ENCODE measurements at regions not wholly inside any gene's neighbourhood (a gene's known extent, or its start where the extent isn't known, plus 50 kb on each side); places are given as distances from the start of the nearest gene placed in this dataset. TPM values are rescaled to one million over a fixed set of nuclear protein-coding genes. Genes with fewer than 3 reads are reported as not detected.
A peak's percentile ranks its signal among the peaks of the same experiment; 100 is the strongest.

GRCh38 chr5:163381832-163382231 lies 55.6 kb upstream of the CCNG1 start:
- no peaks in the 10 kb centered on the region for H3K4me1 ChIP-seq (ENCODE audit: control insufficient read depth, insufficient read depth, low read length)
- no peak for DNase-seq (ENCODE audit: low read depth in 4 of 6, low spot score in 6 of 6)
- no peak overlapping the region for H3K27ac ChIP-seq (ENCODE audit: low read depth, low read length)
- no peaks in the 10 kb centered on the region for H3K27me3 ChIP-seq (ENCODE audit: control insufficient read depth, insufficient read depth, low read length)
- no peak overlapping the region for H3K4me3 ChIP-seq (ENCODE audit: low read depth, low read length)
- WGBS (ENCODE audit: insufficient coverage) = no CpG with 5 or more reads among the region's 3 CpGs
- H3K9me3 ChIP-seq (ENCODE audit: control insufficient read depth, insufficient read depth, low read length) = no peaks in the 10 kb centered on the region
- no peaks in the 10 kb centered on the region for H3K36me3 ChIP-seq (ENCODE audit: control insufficient read depth, insufficient read depth, low read length)

- H3K27ac ChIP-seq (ENCODE audit: low read depth, low read length) = no peak overlapping the region
- WGBS (ENCODE audit: insufficient coverage) = 95% methylated on average over 2 of the region's 3 CpGs
- no peaks in the 10 kb centered on the region for H3K36me3 ChIP-seq (ENCODE audit: control insufficient read depth, insufficient read depth, low read length)
- H3K9me3 ChIP-seq (ENCODE audit: control insufficient read depth, insufficient read depth, low read length) = no peaks in the 10 kb centered on the region
- no peaks in the 10 kb centered on the region for H3K4me1 ChIP-seq (ENCODE audit: control insufficient read depth, insufficient read depth, low read length)
- H3K27me3 ChIP-seq (ENCODE audit: control insufficient read depth, insufficient read depth, low read length) = no peaks in the 10 kb centered on the region
- H3K4me3 ChIP-seq (ENCODE audit: low read depth, low read length) = no peak overlapping the region
- DNase-seq (ENCODE audit: low read depth in 4 of 6, low spot score in 6 of 6) = no peak
Observed at GRCh38 chr5:163383754-163384153, 53.6 kb upstream of the CCNG1 start.

GRCh38 chr5:163384669-163385068 lies 52.7 kb upstream of the CCNG1 start:
- no peak overlapping the region for H3K27ac ChIP-seq (ENCODE audit: low read depth, low read length)
- DNase-seq (ENCODE audit: low read depth in 4 of 6, low spot score in 6 of 6) = no peak
- H3K27me3 ChIP-seq (ENCODE audit: control insufficient read depth, insufficient read depth, low read length) = no peaks in the 10 kb centered on the region
- no CpG with 5 or more reads among the region's 4 CpGs for WGBS (ENCODE audit: insufficient coverage)
- no peak overlapping the region for H3K4me3 ChIP-seq (ENCODE audit: low read depth, low read length)
- no peaks in the 10 kb centered on the region for H3K36me3 ChIP-seq (ENCODE audit: control insufficient read depth, insufficient read depth, low read length)
- H3K9me3 ChIP-seq (ENCODE audit: control insufficient read depth, insufficient read depth, low read length) = no peaks in the 10 kb centered on the region
- H3K4me1 ChIP-seq (ENCODE audit: control insufficient read depth, insufficient read depth, low read length) = no peaks in the 10 kb centered on the region

GRCh38 chr5:163385271-163385670 lies 52.1 kb upstream of the CCNG1 start:
- 55% methylated on average over 2 of the region's 5 CpGs for WGBS (ENCODE audit: insufficient coverage)
- Histone ChIP-seq H3K9me3 (ENCODE audit: control insufficient read depth, insufficient read depth, low read length) (no peaks in the 10 kb centered on the region), H3K4me1 (ENCODE audit: control insufficient read depth, insufficient read depth, low read length) (no peaks in the 10 kb centered on the region), H3K27ac (ENCODE audit: low read depth, low read length) (no peak overlapping the region), H3K36me3 (ENCODE audit: control insufficient read depth, insufficient read depth, low read length) (no peaks in the 10 kb centered on the region), H3K27me3 (ENCODE audit: control insufficient read depth, insufficient read depth, low read length) (no peaks in the 10 kb centered on the region), H3K4me3 (ENCODE audit: low read depth, low read length) (no peak overlapping the region)
- DNase-seq (ENCODE audit: low read depth in 4 of 6, low spot score in 6 of 6) = peak in 1 of 6 donors; percentile 75

GRCh38 chr5:163385824-163386223 lies 51.6 kb upstream of the CCNG1 start:
- no peak for DNase-seq (ENCODE audit: low read depth in 4 of 6, low spot score in 6 of 6)
- Histone ChIP-seq H3K27ac (ENCODE audit: low read depth, low read length) (no peak overlapping the region), H3K9me3 (ENCODE audit: control insufficient read depth, insufficient read depth, low read length) (no peaks in the 10 kb centered on the region), H3K36me3 (ENCODE audit: control insufficient read depth, insufficient read depth, low read length) (no peaks in the 10 kb centered on the region), H3K27me3 (ENCODE audit: control insufficient read depth, insufficient read depth, low read length) (no peaks in the 10 kb centered on the region), H3K4me3 (ENCODE audit: low read depth, low read length) (no peak overlapping the region), H3K4me1 (ENCODE audit: control insufficient read depth, insufficient read depth, low read length) (no peaks in the 10 kb centered on the region)
- no CpG with 5 or more reads among the region's 1 CpG for WGBS (ENCODE audit: insufficient coverage)

GRCh38 chr5:163386352-163386751 lies 51.0 kb upstream of the CCNG1 start:
- Histone ChIP-seq H3K27me3 (ENCODE audit: control insufficient read depth, insufficient read depth, low read length) (no peaks in the 10 kb centered on the region), H3K9me3 (ENCODE audit: control insufficient read depth, insufficient read depth, low read length) (no peaks in the 10 kb centered on the region), H3K4me1 (ENCODE audit: control insufficient read depth, insufficient read depth, low read length) (no peaks in the 10 kb centered on the region), H3K4me3 (ENCODE audit: low read depth, low read length) (no peak overlapping the region), H3K36me3 (ENCODE audit: control insufficient read depth, insufficient read depth, low read length) (no peaks in the 10 kb centered on the region), H3K27ac (ENCODE audit: low read depth, low read length) (no peak overlapping the region)
- DNase-seq (ENCODE audit: low read depth in 4 of 6, low spot score in 6 of 6) = no peak

GRCh38 chr5:163387589-163388343 lies 49.6 kb upstream of the CCNG1 start:
- Histone ChIP-seq H3K4me1 (ENCODE audit: control insufficient read depth, insufficient read depth, low read length) (no peaks in the 10 kb centered on the region), H3K4me3 (ENCODE audit: low read depth, low read length) (no peak overlapping the region), H3K27me3 (ENCODE audit: control insufficient read depth, insufficient read depth, low read length) (no peaks in the 10 kb centered on the region), H3K9me3 (ENCODE audit: control insufficient read depth, insufficient read depth, low read length) (no peaks in the 10 kb centered on the region), H3K36me3 (ENCODE audit: control insufficient read depth, insufficient read depth, low read length) (no peaks in the 10 kb centered on the region), H3K27ac (ENCODE audit: low read depth, low read length) (no peak overlapping the region)
- WGBS (ENCODE audit: insufficient coverage) = 88% methylated on average over 3 of the region's 5 CpGs
- no peak for DNase-seq (ENCODE audit: low read depth in 4 of 6, low spot score in 6 of 6)

Small RNA genes lying in the stretch of these regions (small RNA-seq; reads per million reads assigned to genes)
- gene RNU6-164P (ENCODE audit: low replicate concordance) = not detected
